Suprapubic skin (tissue), 4 donors: ENCODE measurements at regions not wholly inside any gene's neighbourhood (a gene's known extent, or its start where the extent isn't known, plus 50 kb on each side); places are given as distances from the start of the nearest gene placed in this dataset.

ENCODE experiments used
- EP300 ChIP-seq: sonication (generic); formaldehyde crosslinking; IDR thresholded peaks from one replicate; pipeline ENCODE4 v1.6.1; 2017; ENCODE audit warnings: antibody characterized with exemption
- POLR2A ChIP-seq, 2 donors: fragments of 450-650 bp; IDR thresholded peaks; one replicate each; pipeline ENCODE4 v1.6.1; 2017; ENCODE audit warnings: antibody characterized with exemption in 2 of 2, mild to moderate bottlenecking in 2 of 2, moderate library complexity in 2 of 2
- POLR2AphosphoS5 ChIP-seq, 3 donors: sonication (generic); formaldehyde crosslinking; IDR thresholded peaks; one replicate each; pipeline ENCODE4 v1.6.1; 2017; ENCODE audit warnings: antibody characterized with exemption in 3 of 3
- TF ChIP-seq, protein P1 (sequence below), 2 donors: fragments of 200-600 bp in 1 of 2; fragments of 450-650 bp in 1 of 2; sonication (generic) in 1 of 2; IDR thresholded peaks; one replicate each; pipeline ENCODE4 v1.5.1; 2016 to 2019; ENCODE audit warnings: antibody characterized with exemption in 2 of 2, mild to moderate bottlenecking in 1 of 2, moderate library complexity in 1 of 2

DNA sequence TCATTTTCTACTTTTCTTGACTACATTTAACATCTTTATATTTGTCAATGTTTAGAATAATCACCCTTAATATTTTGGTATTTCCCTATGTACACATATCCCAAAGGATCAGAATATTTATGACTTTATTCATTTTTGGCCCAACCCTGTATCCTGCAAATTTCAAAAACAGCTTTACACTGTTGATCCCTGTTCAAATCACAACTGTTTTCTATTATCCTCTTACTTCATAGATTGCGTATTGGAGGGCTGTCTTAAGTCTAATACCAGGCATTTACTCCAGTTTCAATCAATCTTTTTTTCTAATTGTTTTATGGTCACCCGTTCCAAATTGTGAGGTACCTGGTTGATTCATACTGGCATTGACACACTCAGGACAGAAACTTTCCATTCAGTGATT is 107.9 kb downstream of the RPL22L1 start:
- TF ChIP-seq, protein P1, sequence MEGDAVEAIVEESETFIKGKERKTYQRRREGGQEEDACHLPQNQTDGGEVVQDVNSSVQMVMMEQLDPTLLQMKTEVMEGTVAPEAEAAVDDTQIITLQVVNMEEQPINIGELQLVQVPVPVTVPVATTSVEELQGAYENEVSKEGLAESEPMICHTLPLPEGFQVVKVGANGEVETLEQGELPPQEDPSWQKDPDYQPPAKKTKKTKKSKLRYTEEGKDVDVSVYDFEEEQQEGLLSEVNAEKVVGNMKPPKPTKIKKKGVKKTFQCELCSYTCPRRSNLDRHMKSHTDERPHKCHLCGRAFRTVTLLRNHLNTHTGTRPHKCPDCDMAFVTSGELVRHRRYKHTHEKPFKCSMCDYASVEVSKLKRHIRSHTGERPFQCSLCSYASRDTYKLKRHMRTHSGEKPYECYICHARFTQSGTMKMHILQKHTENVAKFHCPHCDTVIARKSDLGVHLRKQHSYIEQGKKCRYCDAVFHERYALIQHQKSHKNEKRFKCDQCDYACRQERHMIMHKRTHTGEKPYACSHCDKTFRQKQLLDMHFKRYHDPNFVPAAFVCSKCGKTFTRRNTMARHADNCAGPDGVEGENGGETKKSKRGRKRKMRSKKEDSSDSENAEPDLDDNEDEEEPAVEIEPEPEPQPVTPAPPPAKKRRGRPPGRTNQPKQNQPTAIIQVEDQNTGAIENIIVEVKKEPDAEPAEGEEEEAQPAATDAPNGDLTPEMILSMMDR (IDR thresholded peaks at IDR 0.05): no peak
- TF ChIP-seq POLR2AphosphoS5 (IDR thresholded peaks at IDR 0.05) (no peak), POLR2A (IDR thresholded peaks at IDR 0.05) (no peak), EP300 (no peak)
